ENCODE measurements at regions not wholly inside any gene's neighbourhood (a gene's known extent, or its start where the extent isn't known, plus 50 kb on each side); places are given as distances from the start of the nearest gene placed in this dataset.

DNA sequence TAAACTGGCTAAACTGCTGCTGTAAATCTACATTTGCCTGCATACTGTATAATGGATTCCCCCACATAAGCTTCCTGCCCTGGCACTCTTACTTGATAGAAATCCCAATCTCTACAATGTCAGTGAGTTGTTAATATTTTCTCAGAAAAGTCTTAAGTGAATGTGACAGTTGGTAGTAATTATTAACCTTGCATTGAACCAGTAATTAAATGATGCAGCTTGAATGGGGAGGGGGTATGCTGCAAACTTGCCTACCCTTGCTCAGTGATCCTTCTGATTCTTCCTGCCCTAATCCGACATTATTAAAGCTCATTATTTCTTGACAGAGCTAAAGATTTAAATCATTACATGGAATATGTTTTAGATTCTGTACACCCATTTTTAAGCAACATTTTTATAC is 119.0 kb upstream of the CDH7 start:
- no peaks in the 10 kb centered on the region for H3K27me3 ChIP-seq (ENCODE audit: insufficient read depth, insufficient read length)
- no peak overlapping the region for H3K4me3 ChIP-seq (ENCODE audit: insufficient read length, low read depth)
- H3K36me3 ChIP-seq (ENCODE audit: insufficient read depth, insufficient read length, low read length), result no peaks in the 10 kb centered on the region
- H3K9me3 ChIP-seq (ENCODE audit: insufficient read depth, low read length), result no peaks in the 10 kb centered on the region
- no peak overlapping the region for H3K9ac ChIP-seq (ENCODE audit: insufficient read length, low read depth)
- no peak for TF ChIP-seq SUZ12 (IDR thresholded peaks at IDR 0.05; ENCODE audit: extremely low read depth, insufficient read depth, insufficient read length)
- no peak for TF ChIP-seq YY1 (IDR thresholded peaks at IDR 0.05; ENCODE audit: insufficient read depth, insufficient read length)
- no peak for TF ChIP-seq ZNF274 (IDR thresholded peaks at IDR 0.05; ENCODE audit: low read depth, low read length)
- DNase-seq (ENCODE audit: low read depth, low spot score), result no peak
- no peaks in the 10 kb centered on the region for H3K4me1 ChIP-seq (ENCODE audit: insufficient read depth, insufficient read length)

DNA sequence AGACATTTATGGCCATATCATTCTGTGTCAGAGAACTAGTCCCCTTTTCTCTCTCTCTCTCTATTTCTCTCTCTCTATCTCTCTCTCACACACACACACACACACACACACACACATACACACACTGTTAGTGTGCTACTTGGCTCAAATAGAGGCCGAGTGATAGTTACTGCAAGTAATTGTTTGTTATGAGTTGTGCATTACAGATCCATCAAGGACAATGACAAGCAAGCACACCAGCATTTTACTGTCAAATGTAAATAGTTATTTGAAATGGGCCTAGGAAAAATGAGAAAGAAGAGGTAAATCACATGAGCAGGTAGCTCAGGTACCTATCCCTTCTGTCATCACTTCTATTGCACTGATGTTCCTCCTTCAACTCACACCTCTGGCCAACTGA is 122.4 kb upstream of the CDH7 start:
- Histone ChIP-seq H3K4me3 (ENCODE audit: insufficient read length, low read depth) (no peak overlapping the region), H3K27me3 (ENCODE audit: insufficient read depth, insufficient read length) (no peaks in the 10 kb centered on the region), H3K36me3 (ENCODE audit: insufficient read depth, insufficient read length, low read length) (no peaks in the 10 kb centered on the region), H3K4me1 (ENCODE audit: insufficient read depth, insufficient read length) (no peaks in the 10 kb centered on the region), H3K9me3 (ENCODE audit: insufficient read depth, low read length) (no peaks in the 10 kb centered on the region), H3K9ac (ENCODE audit: insufficient read length, low read depth) (no peak overlapping the region)
- DNase-seq (ENCODE audit: low read depth, low spot score), result no peak
- TF ChIP-seq ZNF274 (IDR thresholded peaks at IDR 0.05; ENCODE audit: low read depth, low read length) (no peak), YY1 (IDR thresholded peaks at IDR 0.05; ENCODE audit: insufficient read depth, insufficient read length) (no peak), SUZ12 (IDR thresholded peaks at IDR 0.05; ENCODE audit: extremely low read depth, insufficient read depth, insufficient read length) (no peak)

DNA sequence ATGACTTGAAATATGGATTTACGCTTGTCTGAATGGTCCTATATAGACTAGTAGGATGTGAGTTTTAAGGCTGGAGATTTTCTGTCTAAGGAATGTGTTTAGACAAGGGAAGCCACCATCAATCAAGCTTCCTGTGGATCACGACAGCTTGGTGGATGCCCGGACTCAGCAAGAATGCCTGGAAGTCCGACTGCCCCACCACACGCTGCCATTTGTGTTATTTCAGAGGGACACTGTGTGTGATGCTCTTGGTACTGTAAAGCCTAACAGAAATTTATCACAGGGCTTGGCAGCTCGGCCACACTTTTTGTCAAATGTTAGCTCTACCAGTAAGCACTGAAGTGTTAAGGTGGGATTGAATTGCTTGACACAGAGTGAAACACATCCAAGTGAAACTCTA is 127.1 kb upstream of the CDH7 start:
- Histone ChIP-seq H3K4me3 (ENCODE audit: insufficient read length, low read depth) (no peak overlapping the region), H3K9ac (ENCODE audit: insufficient read length, low read depth) (no peak overlapping the region), H3K4me1 (ENCODE audit: insufficient read depth, insufficient read length) (no peaks in the 10 kb centered on the region), H3K9me3 (ENCODE audit: insufficient read depth, low read length) (no peaks in the 10 kb centered on the region), H3K27me3 (ENCODE audit: insufficient read depth, insufficient read length) (no peaks in the 10 kb centered on the region), H3K36me3 (ENCODE audit: insufficient read depth, insufficient read length, low read length) (no peaks in the 10 kb centered on the region)
- no peak for DNase-seq (ENCODE audit: low read depth, low spot score)
- TF ChIP-seq YY1 (IDR thresholded peaks at IDR 0.05; ENCODE audit: insufficient read depth, insufficient read length), result no peak
- no peak for TF ChIP-seq ZNF274 (IDR thresholded peaks at IDR 0.05; ENCODE audit: low read depth, low read length)
- no peak for TF ChIP-seq SUZ12 (IDR thresholded peaks at IDR 0.05; ENCODE audit: extremely low read depth, insufficient read depth, insufficient read length)

DNA sequence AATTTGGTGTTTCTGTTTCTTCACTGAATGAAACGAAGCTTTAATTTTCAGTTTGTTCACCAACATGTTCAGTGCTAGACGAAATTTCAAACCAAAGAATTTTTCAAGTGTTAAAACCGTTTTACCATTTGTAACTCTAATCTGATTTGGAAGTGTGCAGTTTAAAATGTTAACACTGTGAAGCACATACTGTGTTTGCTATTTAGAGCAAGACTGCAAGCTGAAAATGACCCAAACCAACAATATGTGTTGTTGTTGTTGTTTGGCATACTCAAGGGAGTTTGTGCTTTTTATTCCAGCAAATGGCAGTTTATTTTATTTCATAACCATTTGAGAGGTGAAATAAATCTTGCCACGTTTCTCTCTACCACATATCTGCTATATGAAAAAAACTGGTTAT is 128.4 kb upstream of the CDH7 start:
- Histone ChIP-seq H3K9me3 (ENCODE audit: insufficient read depth, low read length) (no peaks in the 10 kb centered on the region), H3K9ac (ENCODE audit: insufficient read length, low read depth) (no peak overlapping the region), H3K4me1 (ENCODE audit: insufficient read depth, insufficient read length) (no peaks in the 10 kb centered on the region), H3K27me3 (ENCODE audit: insufficient read depth, insufficient read length) (no peaks in the 10 kb centered on the region), H3K4me3 (ENCODE audit: insufficient read length, low read depth) (no peak overlapping the region), H3K36me3 (ENCODE audit: insufficient read depth, insufficient read length, low read length) (no peaks in the 10 kb centered on the region)
- TF ChIP-seq ZNF274 (IDR thresholded peaks at IDR 0.05; ENCODE audit: low read depth, low read length) (no peak), SUZ12 (IDR thresholded peaks at IDR 0.05; ENCODE audit: extremely low read depth, insufficient read depth, insufficient read length) (no peak), YY1 (IDR thresholded peaks at IDR 0.05; ENCODE audit: insufficient read depth, insufficient read length) (no peak)
- no peak for DNase-seq (ENCODE audit: low read depth, low spot score)

DNA sequence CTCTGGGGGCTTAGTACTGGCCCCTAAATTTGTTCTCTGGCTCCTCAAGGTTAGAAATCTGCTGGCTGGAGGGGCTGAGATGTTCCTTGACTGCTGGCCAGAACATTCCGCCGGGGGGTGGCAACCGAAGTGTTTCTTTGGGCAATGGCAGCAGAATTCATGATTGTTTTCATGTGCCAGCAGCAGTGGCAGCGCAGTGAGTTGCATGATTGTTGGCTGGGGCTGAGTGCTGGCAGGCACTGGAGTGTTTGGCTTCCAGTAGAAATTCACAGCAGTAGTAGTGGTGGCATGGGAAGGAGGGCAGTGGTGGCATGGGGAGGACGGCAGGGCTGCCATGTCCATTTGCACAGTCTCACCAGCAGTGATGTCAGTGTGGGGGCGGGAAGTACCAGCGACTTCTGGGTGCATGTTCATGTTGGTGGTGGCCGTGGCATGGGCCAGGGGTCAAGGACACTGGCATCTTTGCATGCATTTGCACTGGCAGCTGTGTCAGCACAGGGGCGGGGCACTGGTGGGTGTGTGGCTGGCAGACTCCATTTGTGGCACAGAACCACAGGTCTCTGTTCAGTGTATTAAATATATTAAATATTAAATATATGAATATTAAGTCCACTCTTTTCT is 130.6 kb upstream of the CDH7 start:
- no peaks in the 10 kb centered on the region for H3K36me3 ChIP-seq (ENCODE audit: insufficient read depth, insufficient read length, low read length)
- H3K4me1 ChIP-seq (ENCODE audit: insufficient read depth, insufficient read length), result no peaks in the 10 kb centered on the region
- no peak for TF ChIP-seq YY1 (IDR thresholded peaks at IDR 0.05; ENCODE audit: insufficient read depth, insufficient read length)
- TF ChIP-seq SUZ12 (IDR thresholded peaks at IDR 0.05; ENCODE audit: extremely low read depth, insufficient read depth, insufficient read length), result no peak
- TF ChIP-seq ZNF274 (IDR thresholded peaks at IDR 0.05; ENCODE audit: low read depth, low read length), result no peak
- no peaks in the 10 kb centered on the region for H3K9me3 ChIP-seq (ENCODE audit: insufficient read depth, low read length)
- no peak overlapping the region for H3K9ac ChIP-seq (ENCODE audit: insufficient read length, low read depth)
- no peaks in the 10 kb centered on the region for H3K27me3 ChIP-seq (ENCODE audit: insufficient read depth, insufficient read length)
- no peak overlapping the region for H3K4me3 ChIP-seq (ENCODE audit: insufficient read length, low read depth)
- no peak for DNase-seq (ENCODE audit: low read depth, low spot score)

DNA sequence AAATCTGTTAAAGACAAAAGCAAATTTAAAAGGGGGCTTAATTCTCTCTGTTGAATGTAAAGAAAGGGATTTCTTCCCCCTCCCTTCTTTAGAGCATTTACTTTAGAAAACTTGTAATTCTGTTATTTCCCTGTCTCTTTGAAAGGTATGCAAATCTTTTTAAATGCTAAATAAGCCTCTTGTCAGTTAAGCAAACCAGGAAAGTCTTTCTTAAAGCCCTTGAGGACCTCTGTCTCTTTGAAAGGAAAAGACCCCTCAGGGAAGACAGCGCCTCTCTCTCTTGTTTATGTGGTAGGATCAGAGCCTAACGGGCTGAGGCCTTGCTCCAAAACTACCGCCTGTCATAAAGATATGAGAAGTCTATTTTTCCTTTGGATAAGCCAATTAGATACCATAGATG is 139.9 kb upstream of the CDH7 start:
- no peaks in the 10 kb centered on the region for H3K4me1 ChIP-seq (ENCODE audit: insufficient read depth, insufficient read length)
- no peak overlapping the region for H3K9ac ChIP-seq (ENCODE audit: insufficient read length, low read depth)
- H3K27me3 ChIP-seq (ENCODE audit: insufficient read depth, insufficient read length), result no peaks in the 10 kb centered on the region
- no peak overlapping the region for H3K4me3 ChIP-seq (ENCODE audit: insufficient read length, low read depth)
- TF ChIP-seq SUZ12 (IDR thresholded peaks at IDR 0.05; ENCODE audit: extremely low read depth, insufficient read depth, insufficient read length) (no peak), ZNF274 (IDR thresholded peaks at IDR 0.05; ENCODE audit: low read depth, low read length) (no peak), YY1 (IDR thresholded peaks at IDR 0.05; ENCODE audit: insufficient read depth, insufficient read length) (no peak)
- no peaks in the 10 kb centered on the region for H3K36me3 ChIP-seq (ENCODE audit: insufficient read depth, insufficient read length, low read length)
- peak; percentile 55 for DNase-seq (ENCODE audit: low read depth, low spot score)
- no peaks in the 10 kb centered on the region; the same call in 1 of the 2 replicates for H3K9me3 ChIP-seq (ENCODE audit: insufficient read depth, low read length)

DNA sequence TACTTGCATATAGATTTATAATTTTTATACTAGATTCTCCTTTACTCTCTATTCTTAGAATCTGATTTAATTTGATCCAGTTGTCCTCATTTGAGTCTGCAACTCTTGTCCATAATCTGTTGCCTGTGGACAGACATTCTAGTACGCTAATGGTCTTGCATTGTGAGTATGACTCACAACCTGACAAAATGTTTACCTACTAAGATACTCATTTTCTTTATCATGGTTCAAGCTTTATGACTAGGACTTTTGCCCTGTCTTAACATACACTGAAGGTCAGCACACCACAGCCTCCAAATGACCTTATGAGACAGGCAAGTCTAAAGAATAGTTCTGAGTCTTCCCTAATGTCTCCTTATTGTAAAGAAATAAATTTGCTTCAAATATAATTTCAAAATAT is 142.3 kb upstream of the CDH7 start:
- Histone ChIP-seq H3K27me3 (ENCODE audit: insufficient read depth, insufficient read length) (no peaks in the 10 kb centered on the region), H3K4me3 (ENCODE audit: insufficient read length, low read depth) (no peak overlapping the region), H3K4me1 (ENCODE audit: insufficient read depth, insufficient read length) (no peaks in the 10 kb centered on the region), H3K9me3 (ENCODE audit: insufficient read depth, low read length) (no peaks in the 10 kb centered on the region; the same call in 1 of the 2 replicates), H3K9ac (ENCODE audit: insufficient read length, low read depth) (no peak overlapping the region), H3K36me3 (ENCODE audit: insufficient read depth, insufficient read length, low read length) (no peaks in the 10 kb centered on the region)
- TF ChIP-seq SUZ12 (IDR thresholded peaks at IDR 0.05; ENCODE audit: extremely low read depth, insufficient read depth, insufficient read length) (no peak), YY1 (IDR thresholded peaks at IDR 0.05; ENCODE audit: insufficient read depth, insufficient read length) (no peak), ZNF274 (IDR thresholded peaks at IDR 0.05; ENCODE audit: low read depth, low read length) (no peak)
- DNase-seq (ENCODE audit: low read depth, low spot score), result no peak
